Astrocyte (in vitro differentiated cells and primary cell): ENCODE measurements at regions not wholly inside any gene's neighbourhood (a gene's known extent, or its start where the extent isn't known, plus 50 kb on each side); places are given as distances from the start of the nearest gene placed in this dataset.

Source experiments
- CTCF ChIP-seq: IDR thresholded peaks from 2 replicates; pipeline ENCODE4 v1.5.1; 2011; ENCODE audit warnings: low read depth, mild to moderate bottlenecking, inconsistent platforms, low read length, moderate library complexity; ENCODE audit not compliant: insufficient read depth
- EZH2 ChIP-seq: IDR thresholded peaks from 2 replicates; pipeline ENCODE4 v1.6.1; 2012; ENCODE audit warnings: mild to moderate bottlenecking, low read length, inconsistent platforms; ENCODE audit not compliant: insufficient read depth

- TF ChIP-seq CTCF (no peak), EZH2 (no peak)
Measured at GRCh38 chr1:229853751-229854150, 213.3 kb upstream of the GALNT2 start.
